Mesenchymal stem cell (in vitro differentiated cells and primary cell): ENCODE measurements at regions not wholly inside any gene's neighbourhood (a gene's known extent, or its start where the extent isn't known, plus 50 kb on each side); places are given as distances from the start of the nearest gene placed in this dataset.
"Not testable (repeated sequence)": the region's sequence is repeated elsewhere in the genome, so short reads cannot be mapped to it uniquely, and the experiment has no call there.

ENCODE experiments used
- DNase-seq: peaks from one replicate; pipeline ENCODE4 v3.0.0-alpha.2; 2013
- H2AFZ ChIP-seq: one replicate; pipeline ENCODE4 v1.6.1; 2013; ENCODE audit warnings: low read depth, mild to moderate bottlenecking, control low read depth, inconsistent platforms, low read length, moderate library complexity
- H2AK5ac ChIP-seq: 2 replicates; pipeline ENCODE4 v1.6.1; 2013; ENCODE audit warnings: low read length, moderate library complexity, mild to moderate bottlenecking, inconsistent platforms; ENCODE audit not compliant: severe bottlenecking
- H2BK120ac ChIP-seq: one replicate; pipeline ENCODE4 v1.6.1; 2013; ENCODE audit warnings: low read depth, mild to moderate bottlenecking, inconsistent platforms, low read length, moderate library complexity
- H2BK12ac ChIP-seq, 2 experiments: one replicate each; pipeline ENCODE4 v1.6.1; 2013; ENCODE audit warnings: inconsistent platforms in 2 of 2, low read length in 2 of 2, mild to moderate bottlenecking in 2 of 2, moderate library complexity in 2 of 2, control low read depth in 1 of 2
- H2BK15ac ChIP-seq: one replicate; pipeline ENCODE4 v1.6.1; 2013; ENCODE audit warnings: mild to moderate bottlenecking, low read depth, inconsistent platforms; ENCODE audit not compliant: poor library complexity, severe bottlenecking
- H2BK5ac ChIP-seq: 2 replicates; pipeline ENCODE4 v1.6.1; 2013; ENCODE audit warnings: low read depth, mild to moderate bottlenecking, low read length, control low read depth, inconsistent platforms; ENCODE audit not compliant: poor library complexity, severe bottlenecking
- H3K14ac ChIP-seq, 2 experiments: one replicate each; pipeline ENCODE4 v1.6.1; 2013; ENCODE audit warnings: inconsistent platforms in 2 of 2, low read length in 2 of 2, control low read depth in 1 of 2, mild to moderate bottlenecking in 1 of 2, moderate library complexity in 1 of 2
- H3K18ac ChIP-seq, 2 experiments: one replicate each; pipeline ENCODE4 v1.6.1; 2013; ENCODE audit warnings: inconsistent platforms in 2 of 2, low read length in 2 of 2, control low read depth in 1 of 2, low read depth in 1 of 2, mild to moderate bottlenecking in 1 of 2
- H3K23ac ChIP-seq, 2 experiments: one replicate each; pipeline ENCODE4 v1.6.1; 2013; ENCODE audit warnings: inconsistent platforms in 2 of 2, low read length in 2 of 2, mild to moderate bottlenecking in 2 of 2, moderate library complexity in 2 of 2, control low read depth in 1 of 2
- H3K27ac ChIP-seq: 2 replicates; pipeline ENCODE4 v1.5.1; 2013; ENCODE audit warnings: mild to moderate bottlenecking, moderate library complexity, low read length, control low read depth, inconsistent platforms; ENCODE audit not compliant: poor library complexity, severe bottlenecking
- H3K27me3 ChIP-seq, 2 experiments: 2 replicates each; pipeline versions ENCODE4 v1.6.1 to v1.7.0; 2013; ENCODE audit warnings: low read length in 2 of 2, mild to moderate bottlenecking in 2 of 2, moderate library complexity in 2 of 2, control low read depth in 1 of 2, inconsistent platforms in 1 of 2; ENCODE audit not compliant: control insufficient read depth in 1 of 2, insufficient read depth in 1 of 2
- H3K36me3 ChIP-seq, 2 experiments: 2 replicates each; pipeline versions ENCODE4 v1.6.1 to v1.7.0; 2013; ENCODE audit warnings: low read length in 2 of 2, control low read depth in 1 of 2, inconsistent platforms in 1 of 2, low read depth in 1 of 2, mild to moderate bottlenecking in 1 of 2; ENCODE audit not compliant: insufficient read depth in 2 of 2, control insufficient read depth in 1 of 2
- H3K4ac ChIP-seq, 2 experiments: one replicate each; pipeline ENCODE4 v1.6.1; 2013; ENCODE audit warnings: inconsistent platforms in 2 of 2, low read length in 2 of 2, mild to moderate bottlenecking in 2 of 2, moderate library complexity in 2 of 2, control low read depth in 1 of 2, low read depth in 1 of 2
- H3K4me1 ChIP-seq: 2 replicates; pipeline ENCODE4 v1.6.1; 2013; ENCODE audit warnings: low read depth, low read length, control low read depth; ENCODE audit not compliant: control insufficient read depth, insufficient read depth
- H3K4me2 ChIP-seq: 2 replicates; pipeline ENCODE4 v1.6.1; 2013; ENCODE audit warnings: low read length, mild to moderate bottlenecking, inconsistent platforms; ENCODE audit not compliant: poor library complexity, severe bottlenecking
- H3K4me3 ChIP-seq, 2 experiments: 2 replicates each; pipeline versions ENCODE4 v1.5.1 to v1.7.0; 2013; ENCODE audit warnings: low read length in 2 of 2, mild to moderate bottlenecking in 2 of 2, control low read depth in 1 of 2, low read depth in 1 of 2; ENCODE audit not compliant: insufficient read depth in 1 of 2
- H3K79me1 ChIP-seq: replicated peaks from 2 replicates; pipeline ENCODE4 v1.6.1; 2013; ENCODE audit warnings: mild to moderate bottlenecking, control low read depth, low read length, inconsistent platforms; ENCODE audit not compliant: poor library complexity, severe bottlenecking
- H3K9ac ChIP-seq: 2 replicates; pipeline ENCODE4 v1.7.0; 2013; ENCODE audit warnings: mild to moderate bottlenecking, low read length, moderate library complexity
- H3K9me3 ChIP-seq: 2 replicates; pipeline ENCODE4 v1.7.0; 2013; ENCODE audit warnings: mild to moderate bottlenecking, low read length; ENCODE audit not compliant: control insufficient read depth
- H4K8ac ChIP-seq: one replicate; pipeline ENCODE4 v1.6.1; 2013; ENCODE audit warnings: inconsistent platforms, mild to moderate bottlenecking, low read length, moderate library complexity
- H4K91ac ChIP-seq: one replicate; pipeline ENCODE4 v1.6.1; 2013; ENCODE audit warnings: mild to moderate bottlenecking, low read length, inconsistent platforms
- WGBS: methylation state at CpG from one replicate; pipeline ENCODE4 v1.1.7; 2013; ENCODE audit warnings: mixed read lengths; 5-methylcytosine and 5-hydroxymethylcytosine counted together

GRCh38 chr16:52301026-52301425 lies 245.9 kb downstream of the TOX3 start:
- no peak for DNase-seq
- Histone ChIP-seq H3K27me3 (no peaks in the 10 kb centered on the region), H4K8ac (no peak overlapping the region), H3K23ac (no peak overlapping the region), H3K4me2 (no peak overlapping the region), H3K9me3 (no peaks in the 10 kb centered on the region), H3K18ac (no peak overlapping the region), H3K79me1 (no peaks in the 10 kb centered on the region), H3K36me3 (no peaks in the 10 kb centered on the region), H4K91ac (no peak overlapping the region), H3K27ac (no peak overlapping the region), H3K4me1 (no peaks in the 10 kb centered on the region), H3K4me3 (no peak overlapping the region), H2BK15ac (no peak overlapping the region), H3K14ac (no peak overlapping the region), H3K9ac (no peak overlapping the region), H2AFZ (no peak overlapping the region), H2BK5ac (no peak overlapping the region), H2AK5ac (no peak overlapping the region), H2BK120ac (no peak overlapping the region), H2BK12ac (no peak overlapping the region), H3K4ac (no peak overlapping the region)
- 79% methylated on average over 4 of the region's 4 CpGs for WGBS

- Histone ChIP-seq H3K36me3 (no peaks in the 10 kb centered on the region), H2BK5ac (no peak overlapping the region), H2AK5ac (no peak overlapping the region), H3K18ac (no peak overlapping the region), H2AFZ (no peak overlapping the region), H3K27me3 (no peaks in the 10 kb centered on the region), H3K4me2 (no peak overlapping the region), H3K9me3 (no peaks in the 10 kb centered on the region), H4K91ac (no peak overlapping the region), H4K8ac (no peak overlapping the region), H3K23ac (no peak overlapping the region), H2BK12ac (no peak overlapping the region), H3K9ac (no peak overlapping the region), H3K4me1 (no peaks in the 10 kb centered on the region), H2BK15ac (no peak overlapping the region), H3K4ac (no peak overlapping the region), H2BK120ac (no peak overlapping the region), H3K79me1 (no peaks in the 10 kb centered on the region), H3K4me3 (no peak overlapping the region), H3K27ac (no peak overlapping the region), H3K14ac (no peak overlapping the region)
- DNase-seq = no peak
Measured at GRCh38 chr16:52298769-52299168, 248.2 kb downstream of the TOX3 start.

- not testable (repeated sequence) for H4K91ac ChIP-seq, H3K79me1 ChIP-seq, H3K9me3 ChIP-seq, H2BK5ac ChIP-seq, H3K27me3 ChIP-seq, H3K4me2 ChIP-seq, H2BK120ac ChIP-seq, H3K36me3 ChIP-seq, H3K18ac ChIP-seq, H2BK12ac ChIP-seq, H2BK15ac ChIP-seq, H3K27ac ChIP-seq, H3K9ac ChIP-seq, H2AFZ ChIP-seq, H2AK5ac ChIP-seq, H3K4me1 ChIP-seq, H3K23ac ChIP-seq, DNase-seq, H4K8ac ChIP-seq, H3K14ac ChIP-seq, H3K4ac ChIP-seq, H3K4me3 ChIP-seq
- 47% methylated on average over 3 of the region's 4 CpGs for WGBS
Measured at GRCh38 chr16:52296706-52297315, 250.1 kb downstream of the TOX3 start.

GRCh38 chr16:52296076-52296475 lies 250.9 kb downstream of the TOX3 start:
- no peak overlapping the region for H3K18ac ChIP-seq
- no peak overlapping the region for H2BK12ac ChIP-seq

More at GRCh38 chr16:52296076-52296475, 250.9 kb downstream of the TOX3 start:
- Histone ChIP-seq H3K4ac (no peak overlapping the region), H3K9ac (no peak overlapping the region), H3K27me3 (no peaks in the 10 kb centered on the region), H2BK15ac (no peak overlapping the region), H2AFZ (no peak overlapping the region), H4K91ac (no peak overlapping the region), H3K4me1 (no peaks in the 10 kb centered on the region), H3K9me3 (no peaks in the 10 kb centered on the region), H2BK120ac (no peak overlapping the region), H2BK5ac (no peak overlapping the region), H3K36me3 (no peaks in the 10 kb centered on the region), H3K14ac (no peak overlapping the region), H3K79me1 (no peaks in the 10 kb centered on the region), H4K8ac (no peak overlapping the region), H3K4me3 (no peak overlapping the region), H3K4me2 (no peak overlapping the region), H2AK5ac (no peak overlapping the region), H3K27ac (no peak overlapping the region), H3K23ac (no peak overlapping the region)
- WGBS = 95% methylated on average over 1 of the region's 2 CpGs
- DNase-seq = no peak
